ENCODE measurements at regions not wholly inside any gene's neighbourhood (a gene's known extent, or its start where the extent isn't known, plus 50 kb on each side); places are given as distances from the start of the nearest gene placed in this dataset.

DNA sequence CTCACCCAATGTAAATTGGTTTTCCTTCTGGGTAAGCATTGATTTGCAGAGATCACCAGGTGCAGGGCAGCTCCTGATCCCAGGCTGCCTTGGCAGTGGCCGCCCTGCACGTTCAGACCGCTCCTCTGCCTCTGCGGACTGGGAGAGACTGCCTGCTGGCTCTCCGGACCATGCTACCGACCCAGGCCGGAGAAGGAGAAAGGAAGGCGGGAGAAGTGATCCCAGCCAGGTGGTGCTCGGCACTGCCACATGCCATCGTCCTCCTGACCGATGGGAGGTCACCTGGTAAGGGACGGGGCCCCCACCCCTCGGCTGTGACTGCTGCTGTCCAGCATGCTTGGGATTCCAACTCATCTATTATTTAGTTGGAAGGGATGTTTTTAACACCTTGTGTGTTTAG, 108.1 kb upstream of the POU3F3 start:
- Histone ChIP-seq H3K4me3 (no peak overlapping the region), H3K36me3 (ENCODE audit: insufficient read depth, low read length) (no peaks in the 10 kb centered on the region), H3K27ac (no peak overlapping the region), H3K9ac (ENCODE audit: insufficient read length) (no peak overlapping the region), H3K9me3 (ENCODE audit: low read depth, low read length) (no peaks in the 10 kb centered on the region)
- DNase-seq (ENCODE audit: low read depth, low spot score) = no peak
- TF ChIP-seq FOXP2 (optimal IDR thresholded peaks at IDR 0.05; ENCODE audit: control extremely low read depth, extremely low read length, insufficient read depth) (no peak), EZH2 (IDR thresholded peaks at IDR 0.05) (no peak), POLR2AphosphoS5 (IDR thresholded peaks at IDR 0.05; ENCODE audit: borderline replicate concordance, low read depth, low read length) (no peak)

DNA sequence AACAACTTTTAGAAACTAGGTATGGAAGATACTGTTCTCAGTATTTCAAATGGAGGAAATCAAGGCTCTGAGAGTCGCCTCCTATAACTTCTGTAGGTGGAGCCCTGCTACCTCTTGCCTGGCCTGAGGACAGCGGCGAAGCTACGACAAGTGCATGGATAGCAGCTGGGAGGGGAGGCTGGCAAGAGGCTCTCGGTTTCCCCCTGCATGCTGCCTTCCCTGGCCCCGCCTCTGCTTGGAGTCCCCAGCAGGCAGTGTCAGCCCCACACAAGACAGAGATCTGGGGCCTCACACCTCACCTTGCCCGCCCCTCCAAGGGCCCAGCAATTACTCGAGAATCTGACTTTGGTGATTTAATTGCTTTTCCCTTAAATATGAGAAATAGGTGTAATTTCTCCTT, 107.6 kb upstream of the POU3F3 start:
- Histone ChIP-seq H3K9ac (ENCODE audit: insufficient read length) (no peak overlapping the region), H3K9me3 (ENCODE audit: low read depth, low read length) (no peaks in the 10 kb centered on the region), H3K36me3 (ENCODE audit: insufficient read depth, low read length) (no peaks in the 10 kb centered on the region), H3K27ac (no peak overlapping the region), H3K4me3 (no peak overlapping the region)
- TF ChIP-seq EZH2 (IDR thresholded peaks at IDR 0.05) (no peak), FOXP2 (optimal IDR thresholded peaks at IDR 0.05; ENCODE audit: control extremely low read depth, extremely low read length, insufficient read depth) (no peak), POLR2AphosphoS5 (IDR thresholded peaks at IDR 0.05; ENCODE audit: borderline replicate concordance, low read depth, low read length) (no peak)
- DNase-seq (ENCODE audit: low read depth, low spot score) = no peak

DNA sequence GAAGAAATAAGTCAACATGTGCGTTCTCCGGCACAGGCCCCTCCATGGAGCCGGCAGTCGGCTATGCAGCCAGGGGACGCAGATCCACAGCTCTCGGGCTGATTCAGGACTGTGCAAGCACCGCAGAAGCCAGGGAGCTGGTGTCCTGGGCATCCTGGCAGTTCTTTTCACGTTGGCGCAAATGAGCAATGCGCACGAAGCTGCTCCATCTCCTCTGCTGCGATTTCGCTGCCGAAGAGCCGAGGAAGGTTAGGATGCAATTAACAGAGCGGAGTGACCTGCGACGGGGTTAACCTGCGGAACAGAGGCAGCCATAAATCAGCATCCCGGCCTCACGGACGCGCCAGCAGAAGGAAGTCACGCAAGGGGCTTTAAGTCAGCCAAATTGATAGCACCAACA, 107.1 kb upstream of the POU3F3 start:
- no peak for DNase-seq (ENCODE audit: low read depth, low spot score)
- no peaks in the 10 kb centered on the region for H3K36me3 ChIP-seq (ENCODE audit: insufficient read depth, low read length)
- H3K4me3 ChIP-seq = no peak overlapping the region
- H3K9me3 ChIP-seq (ENCODE audit: low read depth, low read length) = no peaks in the 10 kb centered on the region
- no peak for TF ChIP-seq FOXP2 (optimal IDR thresholded peaks at IDR 0.05; ENCODE audit: control extremely low read depth, extremely low read length, insufficient read depth)
- no peak for TF ChIP-seq EZH2 (IDR thresholded peaks at IDR 0.05)
- no peak for TF ChIP-seq POLR2AphosphoS5 (IDR thresholded peaks at IDR 0.05; ENCODE audit: borderline replicate concordance, low read depth, low read length)
- no peak overlapping the region for H3K9ac ChIP-seq (ENCODE audit: insufficient read length)
- H3K27ac ChIP-seq = no peak overlapping the region

DNA sequence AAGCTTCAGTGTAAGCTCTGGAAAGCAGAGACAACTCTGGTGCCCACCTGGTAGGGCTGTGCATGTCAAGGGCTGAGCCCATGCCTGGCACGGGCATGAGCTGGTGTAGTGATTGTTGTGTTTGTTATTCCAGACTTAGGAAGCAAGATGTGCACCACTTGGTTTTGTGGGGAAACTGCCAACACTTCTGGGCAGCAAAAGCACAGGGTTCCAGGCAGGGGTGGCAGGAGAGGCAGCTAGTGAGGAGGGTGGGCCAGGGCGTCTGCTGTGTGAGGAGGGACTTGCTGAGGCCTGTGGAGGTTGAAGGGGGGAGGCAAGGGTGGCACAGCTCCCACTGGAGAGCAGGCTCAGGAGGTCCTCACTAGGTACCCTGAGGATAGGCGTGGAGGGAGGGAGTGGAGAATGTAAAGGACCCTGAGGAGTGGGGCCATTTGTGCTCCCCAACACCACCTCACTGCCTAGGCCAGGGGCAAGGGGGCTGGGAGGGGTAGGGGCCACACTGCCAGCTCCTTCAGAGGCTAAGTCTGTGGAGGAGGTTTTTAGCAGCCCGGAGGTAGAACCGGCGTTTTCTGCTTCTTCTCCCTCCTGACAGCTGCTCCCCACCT, 104.0 kb upstream of the POU3F3 start:
- Histone ChIP-seq H3K27ac (no peak overlapping the region), H3K4me3 (no peak overlapping the region), H3K9ac (ENCODE audit: insufficient read length) (no peak overlapping the region), H3K9me3 (ENCODE audit: low read depth, low read length) (no peaks in the 10 kb centered on the region), H3K36me3 (ENCODE audit: insufficient read depth, low read length) (no peaks in the 10 kb centered on the region)
- no peak for TF ChIP-seq EZH2 (IDR thresholded peaks at IDR 0.05)
- no peak for TF ChIP-seq POLR2AphosphoS5 (IDR thresholded peaks at IDR 0.05; ENCODE audit: borderline replicate concordance, low read depth, low read length)
- no peak for TF ChIP-seq FOXP2 (optimal IDR thresholded peaks at IDR 0.05; ENCODE audit: control extremely low read depth, extremely low read length, insufficient read depth)
- DNase-seq (ENCODE audit: low read depth, low spot score) = no peak

DNA sequence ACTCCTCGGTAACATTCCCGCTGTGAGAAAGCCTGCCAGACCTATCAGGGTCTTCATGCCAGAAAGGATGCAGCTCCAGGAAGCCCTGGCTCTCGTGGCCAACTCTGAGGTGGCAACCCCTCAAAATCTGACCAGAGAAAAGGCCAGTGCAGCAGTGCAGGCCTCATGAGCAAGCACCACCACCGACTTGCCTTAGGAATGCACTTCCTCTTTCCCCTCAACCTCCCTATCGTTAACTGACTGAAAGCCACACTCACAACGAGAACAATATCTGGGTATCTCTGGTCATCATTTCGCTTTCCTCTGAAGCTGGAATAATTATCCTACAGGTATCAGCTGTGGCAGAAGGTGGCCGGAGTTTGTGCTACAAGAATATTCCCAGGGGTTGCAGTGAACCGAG, 101.4 kb upstream of the POU3F3 start:
- Histone ChIP-seq H3K4me3 (no peak overlapping the region), H3K9ac (ENCODE audit: insufficient read length) (no peak overlapping the region), H3K9me3 (ENCODE audit: low read depth, low read length) (no peaks in the 10 kb centered on the region), H3K27ac (no peak overlapping the region), H3K36me3 (ENCODE audit: insufficient read depth, low read length) (no peaks in the 10 kb centered on the region)
- TF ChIP-seq POLR2AphosphoS5 (IDR thresholded peaks at IDR 0.05; ENCODE audit: borderline replicate concordance, low read depth, low read length) (no peak), EZH2 (IDR thresholded peaks at IDR 0.05) (no peak), FOXP2 (optimal IDR thresholded peaks at IDR 0.05; ENCODE audit: control extremely low read depth, extremely low read length, insufficient read depth) (no peak)
- no peak for DNase-seq (ENCODE audit: low read depth, low spot score)

DNA sequence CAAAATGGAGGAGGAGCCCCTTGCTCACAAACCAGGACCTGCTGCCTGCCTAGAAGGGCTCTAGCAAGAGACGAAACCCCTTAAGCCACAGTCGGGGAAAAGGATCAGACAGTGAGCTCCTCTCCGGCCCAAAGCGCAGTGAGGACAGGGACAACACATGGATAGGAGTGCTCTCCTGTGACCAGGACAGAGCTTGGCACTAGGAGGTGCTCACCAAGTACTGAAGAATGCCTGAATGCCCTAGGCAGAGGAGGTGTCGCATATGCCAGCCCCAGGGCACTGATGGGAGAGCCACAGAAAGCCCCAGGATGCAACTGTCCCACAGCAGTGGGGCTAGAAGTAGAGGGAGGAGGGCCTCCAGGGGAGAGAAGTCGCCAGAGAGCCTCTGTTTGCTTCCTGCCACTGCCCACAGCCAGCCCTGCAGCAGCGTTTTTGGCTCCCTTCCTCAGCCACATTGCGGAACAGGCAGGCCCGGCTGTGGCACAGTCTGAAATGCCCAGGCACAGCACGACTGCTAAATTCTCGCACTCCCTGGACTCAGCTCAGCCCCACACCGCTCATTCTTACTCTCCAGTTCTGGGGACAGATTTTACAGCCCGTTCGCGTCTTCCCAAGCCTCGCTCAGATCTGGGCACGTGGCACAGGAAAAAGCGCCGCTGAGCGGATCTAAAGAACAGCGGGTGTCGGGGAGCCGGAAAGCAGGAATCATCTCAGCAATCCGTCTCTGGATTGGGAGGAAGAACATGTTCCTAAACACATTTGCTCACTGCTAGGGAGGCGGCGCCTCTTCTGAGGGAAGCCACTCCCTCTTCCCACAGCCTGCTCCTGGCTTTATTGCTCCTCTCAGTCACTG, 98.7 kb upstream of the POU3F3 start:
- no peaks in the 10 kb centered on the region for H3K9me3 ChIP-seq (ENCODE audit: low read depth, low read length)
- H3K4me3 ChIP-seq = no peak overlapping the region
- TF ChIP-seq EZH2 (IDR thresholded peaks at IDR 0.05) (no peak), POLR2AphosphoS5 (IDR thresholded peaks at IDR 0.05; ENCODE audit: borderline replicate concordance, low read depth, low read length) (no peak), FOXP2 (optimal IDR thresholded peaks at IDR 0.05; ENCODE audit: control extremely low read depth, extremely low read length, insufficient read depth) (no peak)
- DNase-seq (ENCODE audit: low read depth, low spot score) = no peak
- no peaks in the 10 kb centered on the region for H3K36me3 ChIP-seq (ENCODE audit: insufficient read depth, low read length)
- H3K9ac ChIP-seq (ENCODE audit: insufficient read length) = no peak overlapping the region
- H3K27ac ChIP-seq = no peak overlapping the region

DNA sequence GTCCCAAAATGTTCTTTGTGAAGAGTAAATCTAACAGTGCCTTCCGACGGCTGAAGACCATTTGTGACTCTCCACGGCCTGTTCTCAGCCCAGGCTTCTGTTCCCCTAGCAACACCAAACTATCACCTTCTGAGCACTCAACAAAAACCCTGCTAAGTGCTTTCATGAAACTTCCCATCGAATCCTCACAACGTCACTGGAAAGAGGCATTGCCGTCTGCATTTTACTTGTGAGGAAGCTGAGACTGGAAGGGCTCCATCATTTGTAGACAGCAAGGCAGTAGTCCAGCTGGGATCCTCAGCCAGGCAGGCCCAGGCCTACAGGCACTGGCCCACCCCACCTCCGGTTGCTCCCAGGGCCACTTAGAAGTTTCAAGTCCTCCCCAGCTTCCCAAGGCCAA, 97.8 kb upstream of the POU3F3 start:
- Histone ChIP-seq H3K36me3 (ENCODE audit: insufficient read depth, low read length) (no peaks in the 10 kb centered on the region), H3K9ac (ENCODE audit: insufficient read length) (no peak overlapping the region), H3K27ac (no peak overlapping the region), H3K9me3 (ENCODE audit: low read depth, low read length) (no peaks in the 10 kb centered on the region), H3K4me3 (no peak overlapping the region)
- no peak for DNase-seq (ENCODE audit: low read depth, low spot score)
- TF ChIP-seq EZH2 (IDR thresholded peaks at IDR 0.05) = no peak
- no peak for TF ChIP-seq POLR2AphosphoS5 (IDR thresholded peaks at IDR 0.05; ENCODE audit: borderline replicate concordance, low read depth, low read length)
- TF ChIP-seq FOXP2 (optimal IDR thresholded peaks at IDR 0.05; ENCODE audit: control extremely low read depth, extremely low read length, insufficient read depth) = no peak

DNA sequence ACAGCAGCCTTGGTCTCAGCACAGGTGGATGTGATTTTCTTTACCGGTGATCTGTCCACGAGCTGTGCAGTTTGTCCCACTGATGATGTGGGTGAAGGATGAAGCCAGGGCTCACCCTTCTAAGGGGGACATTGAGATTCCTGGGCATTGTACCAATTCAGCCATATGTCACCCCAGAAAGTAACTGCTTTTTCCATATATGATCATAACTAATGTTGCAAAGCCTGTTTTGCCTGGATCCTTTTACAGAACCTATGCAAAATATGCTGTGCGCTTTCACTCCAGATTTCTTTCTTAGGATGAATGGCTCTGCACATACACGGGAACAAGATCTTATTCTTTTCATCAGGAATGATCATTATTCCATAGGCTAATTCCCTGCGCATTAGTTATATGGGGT, 96.9 kb upstream of the POU3F3 start:
- H3K9me3 ChIP-seq (ENCODE audit: low read depth, low read length) = no peaks in the 10 kb centered on the region
- no peak for TF ChIP-seq EZH2 (IDR thresholded peaks at IDR 0.05)
- TF ChIP-seq FOXP2 (optimal IDR thresholded peaks at IDR 0.05; ENCODE audit: control extremely low read depth, extremely low read length, insufficient read depth) = no peak
- TF ChIP-seq POLR2AphosphoS5 (IDR thresholded peaks at IDR 0.05; ENCODE audit: borderline replicate concordance, low read depth, low read length) = no peak
- no peak overlapping the region for H3K4me3 ChIP-seq
- H3K27ac ChIP-seq = no peak overlapping the region
- DNase-seq (ENCODE audit: low read depth, low spot score) = no peak
- H3K9ac ChIP-seq (ENCODE audit: insufficient read length) = no peak overlapping the region
- H3K36me3 ChIP-seq (ENCODE audit: insufficient read depth, low read length) = no peaks in the 10 kb centered on the region

Data from SK-N-MC (cell line).